Thyroid gland (tissue), 4 donors: ENCODE measurements at regions not wholly inside any gene's neighbourhood (a gene's known extent, or its start where the extent isn't known, plus 50 kb on each side); places are given as distances from the start of the nearest gene placed in this dataset.
"Not testable (repeated sequence)": the region's sequence is repeated elsewhere in the genome, so short reads cannot be mapped to it uniquely, and the experiment has no call there.

Source experiments
- DNase-seq, 2 donors: peaks; one replicate each; pipeline ENCODE4 v3.0.0-alpha.2; 2019
- H3K27ac ChIP-seq, 3 donors: fragments of 200-600 bp; sonication (generic); 1 replicate in 2 of 3; 2 replicates in 1 of 3; pipeline ENCODE4 v1.5.1; 2016 to 2019; ENCODE audit warnings: mild to moderate bottlenecking in 1 of 3, moderate library complexity in 1 of 3
- H3K27me3 ChIP-seq: fragments of 200-600 bp; sonication (generic); one replicate; pipeline ENCODE4 v1.5.1; 2019
- H3K36me3 ChIP-seq, 2 donors: fragments of 200-600 bp; sonication (generic); one replicate each; pipeline ENCODE4 v1.5.1; 2016 to 2019
- H3K4me1 ChIP-seq, 2 donors: fragments of 200-600 bp; sonication (generic); one replicate each; pipeline ENCODE4 v1.5.1; 2017 to 2019
- H3K4me3 ChIP-seq, 3 donors: fragments of 200-600 bp; sonication (generic); replicated peaks in 1 of 3; 1 replicate in 2 of 3; 2 replicates in 1 of 3; pipeline ENCODE4 v1.5.1; 2016; ENCODE audit warnings: mild to moderate bottlenecking in 1 of 3
- H3K9me3 ChIP-seq: fragments of 200-600 bp; sonication (generic); one replicate; pipeline ENCODE4 v1.5.1; 2017
- POLR2A ChIP-seq, 2 donors: fragments of 450-650 bp; IDR thresholded peaks; one replicate each; pipeline ENCODE4 v1.6.1; 2017; ENCODE audit warnings: antibody characterized with exemption in 2 of 2, mild to moderate bottlenecking in 2 of 2, moderate library complexity in 1 of 2
- WGBS, 2 donors: methylation state at CpG; one replicate each; pipeline ENCODE4 v1.1.5; 2017; 5-methylcytosine and 5-hydroxymethylcytosine counted together
- intact Hi-C: fragments of 100-400 bp; cut with DNase I; formaldehyde crosslinking; loops from one replicate; pipeline ENCODE4 v1.15.1; 2023
- TF ChIP-seq, protein P1 (sequence below), 6 experiments: fragments of 200-600 bp in 3 of 6; fragments of 450-650 bp in 3 of 6; sonication (generic) in 3 of 6; IDR thresholded peaks; one replicate each; pipeline ENCODE4 v1.5.1; 2016 to 2019; ENCODE audit warnings: antibody characterized with exemption in 6 of 6, mild to moderate bottlenecking in 2 of 6, inconsistent platforms in 1 of 6, moderate library complexity in 1 of 6

DNA sequence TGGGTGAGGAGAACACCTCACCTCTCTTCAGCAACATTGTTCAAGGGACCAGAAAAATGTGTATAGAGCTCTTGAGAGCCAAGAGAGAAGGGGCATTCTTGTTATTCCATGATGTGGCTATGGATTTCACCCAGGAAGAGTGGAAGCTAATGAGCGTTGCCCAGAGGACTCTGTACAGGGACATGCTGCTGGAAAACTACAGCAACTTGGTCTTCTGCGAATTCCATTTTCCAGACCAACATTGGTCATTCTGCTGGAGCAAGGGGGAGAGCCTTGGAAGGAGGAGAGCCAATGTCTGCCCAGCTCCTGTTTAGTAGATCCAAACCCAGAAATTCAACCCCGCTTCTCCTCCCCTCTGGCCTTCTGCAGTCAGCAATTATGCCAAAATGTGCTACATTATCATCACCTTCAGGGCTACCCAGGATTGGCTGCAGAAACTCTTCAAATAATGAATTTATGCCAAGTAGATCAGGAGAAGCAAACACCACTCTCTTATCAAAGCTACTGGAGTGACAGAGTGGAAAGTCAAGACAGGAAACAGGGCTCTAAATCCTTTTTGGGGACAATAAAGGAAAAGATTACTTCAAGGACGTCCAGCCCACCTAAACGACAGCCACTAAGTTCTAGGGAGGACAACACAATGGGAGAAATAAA lies 707.5 kb upstream of the LUZP2 start:
- TF ChIP-seq, protein P1, sequence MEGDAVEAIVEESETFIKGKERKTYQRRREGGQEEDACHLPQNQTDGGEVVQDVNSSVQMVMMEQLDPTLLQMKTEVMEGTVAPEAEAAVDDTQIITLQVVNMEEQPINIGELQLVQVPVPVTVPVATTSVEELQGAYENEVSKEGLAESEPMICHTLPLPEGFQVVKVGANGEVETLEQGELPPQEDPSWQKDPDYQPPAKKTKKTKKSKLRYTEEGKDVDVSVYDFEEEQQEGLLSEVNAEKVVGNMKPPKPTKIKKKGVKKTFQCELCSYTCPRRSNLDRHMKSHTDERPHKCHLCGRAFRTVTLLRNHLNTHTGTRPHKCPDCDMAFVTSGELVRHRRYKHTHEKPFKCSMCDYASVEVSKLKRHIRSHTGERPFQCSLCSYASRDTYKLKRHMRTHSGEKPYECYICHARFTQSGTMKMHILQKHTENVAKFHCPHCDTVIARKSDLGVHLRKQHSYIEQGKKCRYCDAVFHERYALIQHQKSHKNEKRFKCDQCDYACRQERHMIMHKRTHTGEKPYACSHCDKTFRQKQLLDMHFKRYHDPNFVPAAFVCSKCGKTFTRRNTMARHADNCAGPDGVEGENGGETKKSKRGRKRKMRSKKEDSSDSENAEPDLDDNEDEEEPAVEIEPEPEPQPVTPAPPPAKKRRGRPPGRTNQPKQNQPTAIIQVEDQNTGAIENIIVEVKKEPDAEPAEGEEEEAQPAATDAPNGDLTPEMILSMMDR (IDR thresholded peaks at IDR 0.05): no peak
- no peak for TF ChIP-seq POLR2A (IDR thresholded peaks at IDR 0.05)
- Histone ChIP-seq H3K36me3 (no peaks in the 10 kb centered on the region), H3K9me3 (no peaks in the 10 kb centered on the region), H3K4me1 (no peaks in the 10 kb centered on the region), H3K27me3 (no peaks in the 10 kb centered on the region), H3K4me3 (no peak overlapping the region), H3K27ac (no peak overlapping the region)
- WGBS, 2 donors: 76 to 78% methylated on average over 5 of the region's 5 CpGs
- no peak for DNase-seq
- intact Hi-C loops: no loop called here

DNA sequence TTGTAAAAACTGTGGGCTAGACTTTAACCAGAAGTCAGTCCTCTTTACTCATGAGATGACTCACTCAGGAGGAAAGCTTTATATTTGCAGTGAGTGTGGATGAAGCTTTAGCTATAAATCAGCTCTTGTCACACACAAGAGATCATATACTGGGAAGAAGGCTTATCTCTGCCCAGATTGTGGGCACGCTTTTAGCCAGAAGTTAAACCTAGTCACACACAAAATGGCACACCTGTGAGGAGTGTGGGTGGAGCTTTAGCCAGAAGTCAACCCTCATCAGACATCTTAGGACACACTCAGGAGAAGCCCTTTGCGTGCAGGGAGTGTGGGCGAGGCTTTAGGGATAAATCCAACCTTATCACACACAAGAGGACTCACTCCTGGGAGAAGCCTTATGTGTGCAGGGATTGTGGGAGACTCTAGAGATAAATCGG lies 706.9 kb upstream of the LUZP2 start:
- Histone ChIP-seq H3K36me3 (no peaks in the 10 kb centered on the region), H3K27ac (no peak overlapping the region), H3K9me3 (no peaks in the 10 kb centered on the region), H3K27me3 (no peaks in the 10 kb centered on the region), H3K4me1 (no peaks in the 10 kb centered on the region), H3K4me3 (no peak overlapping the region)
- no peak for DNase-seq
- WGBS, 2 donors: 85 to 94% methylated on average over 4 of the region's 4 CpGs
- intact Hi-C loops: no loop called here
- TF ChIP-seq POLR2A (IDR thresholded peaks at IDR 0.05): no peak
- TF ChIP-seq, protein P1 (IDR thresholded peaks at IDR 0.05): no peak

DNA sequence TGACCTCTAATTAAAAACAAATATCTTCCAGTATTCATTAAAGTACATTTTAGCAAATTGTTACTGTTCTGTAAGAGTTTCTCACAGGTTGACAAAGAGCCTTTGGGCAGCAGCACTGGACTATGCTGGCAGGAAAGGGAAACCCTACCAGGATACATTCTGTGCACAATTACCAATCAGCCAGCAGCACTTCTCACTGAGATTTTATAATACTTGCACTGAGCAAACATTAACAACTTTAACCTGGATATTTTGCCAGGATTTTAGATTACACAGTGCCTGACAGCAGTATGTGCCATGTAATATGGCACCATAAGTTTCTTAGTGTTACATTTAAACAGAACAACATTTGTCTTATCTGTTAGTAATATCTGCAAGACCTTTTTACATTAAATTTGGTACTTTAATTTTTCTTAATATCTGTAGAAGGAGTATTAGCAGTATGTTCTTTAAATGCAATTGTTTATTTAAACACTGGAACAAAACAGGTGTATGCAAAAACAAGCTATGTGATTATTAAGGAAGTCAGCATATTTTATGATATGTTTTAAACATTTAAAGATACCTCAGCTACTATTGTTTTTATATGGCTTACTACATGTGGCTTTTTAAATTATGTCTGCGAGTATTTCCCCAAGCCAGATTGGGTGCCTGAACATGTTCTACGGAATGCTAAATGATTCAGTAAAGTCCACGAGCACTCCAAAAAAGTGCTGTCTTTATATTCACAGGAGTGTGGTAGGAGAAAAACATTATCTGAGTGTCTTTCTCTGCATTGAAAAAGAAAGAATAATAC lies 699.0 kb upstream of the LUZP2 start:
- Histone ChIP-seq H3K36me3 (no peaks in the 10 kb centered on the region), H3K27me3 (no peaks in the 10 kb centered on the region), H3K27ac (no peak overlapping the region), H3K9me3 (no peaks in the 10 kb centered on the region), H3K4me1 (no peaks in the 10 kb centered on the region), H3K4me3 (no peak overlapping the region)
- TF ChIP-seq, protein P1 (IDR thresholded peaks at IDR 0.05): no peak
- no peak for TF ChIP-seq POLR2A (IDR thresholded peaks at IDR 0.05)
- intact Hi-C loops: no loop called here
- WGBS, 2 donors: 68 to 77% methylated on average over 3 of the region's 3 CpGs
- no peak for DNase-seq

- whole genome bisulfite sequencing, 2 donors: 93 to 96% methylated on average over 5 of the region's 5 CpGs
- H3K27ac ChIP-seq, H3K9me3 ChIP-seq, intact Hi-C loops, H3K36me3 ChIP-seq, H3K27me3 ChIP-seq, H3K4me1 ChIP-seq, H3K4me3 ChIP-seq, DNase-seq: not testable (repeated sequence)
Observed at GRCh38 chr11:23834306-23834705, 662.5 kb upstream of the LUZP2 start.

GRCh38 chr11:23836981-23837380 lies 659.9 kb upstream of the LUZP2 start:
- intact Hi-C loops: no loop called here
- DNase-seq: no peak
- no peak overlapping the region for H3K27ac ChIP-seq

More at GRCh38 chr11:23836981-23837380, 659.9 kb upstream of the LUZP2 start:
- Histone ChIP-seq H3K4me3 (no peak overlapping the region), H3K36me3 (no peaks in the 10 kb centered on the region), H3K27me3 (no peaks in the 10 kb centered on the region), H3K9me3 (no peaks in the 10 kb centered on the region), H3K4me1 (no peaks in the 10 kb centered on the region)
- 82 to 92% methylated on average over 1 of the region's 1 CpG for WGBS, 2 donors
- TF ChIP-seq, protein P1 (IDR thresholded peaks at IDR 0.05): no peak
- no peak for TF ChIP-seq POLR2A (IDR thresholded peaks at IDR 0.05)
